Stimulated activated naive B cell treated with anti-CD40 and anti-IgM and Interleukin-4, amounts not matched to agents 10 μg/mL and 1 μg/mL and 100 μg/mL, for 72 hours (primary cell): ENCODE measurements at regions not wholly inside any gene's neighbourhood (a gene's known extent, or its start where the extent isn't known, plus 50 kb on each side); places are given as distances from the start of the nearest gene placed in this dataset.
A peak's percentile ranks its signal among the peaks of the same experiment; 100 is the strongest.

Experiments
- ATAC-seq, 2 donors: fragments of 150-1000 bp; cut with Tn5 transposase; replicated peaks; 2 replicates each; pipeline ENCODE4 v1.10.0; 2021; ENCODE audit warnings: moderate library complexity in 1 of 2
- DNase-seq: peaks from one replicate; pipeline ENCODE4 v3.0.0; 2021
- H3K27ac Mint-ChIP-seq: one replicate; pipeline ENCODE4 v1.8.0; 2022; ENCODE audit warnings: mild to moderate bottlenecking, mixed read lengths
- H3K27me3 Mint-ChIP-seq, 2 donors: one replicate each; pipeline ENCODE4 v1.8.0; 2022; ENCODE audit warnings: mixed read lengths in 2 of 2
- H3K36me3 Mint-ChIP-seq, 2 donors: one replicate each; pipeline ENCODE4 v1.8.0; 2022; ENCODE audit warnings: mixed read lengths in 2 of 2, mild to moderate bottlenecking in 1 of 2
- H3K4me1 Mint-ChIP-seq, 2 donors: one replicate each; pipeline ENCODE4 v1.8.0; 2022; ENCODE audit warnings: mixed read lengths in 2 of 2, mild to moderate bottlenecking in 1 of 2
- H3K4me3 Mint-ChIP-seq, 2 donors: one replicate each; pipeline ENCODE4 v1.8.0; 2022; ENCODE audit warnings: mild to moderate bottlenecking in 2 of 2, mixed read lengths in 2 of 2, moderate library complexity in 1 of 2
- H3K9me3 Mint-ChIP-seq, 2 donors: one replicate each; pipeline ENCODE4 v1.8.0; 2022; ENCODE audit warnings: mixed read lengths in 2 of 2, mild to moderate bottlenecking in 1 of 2

DNA sequence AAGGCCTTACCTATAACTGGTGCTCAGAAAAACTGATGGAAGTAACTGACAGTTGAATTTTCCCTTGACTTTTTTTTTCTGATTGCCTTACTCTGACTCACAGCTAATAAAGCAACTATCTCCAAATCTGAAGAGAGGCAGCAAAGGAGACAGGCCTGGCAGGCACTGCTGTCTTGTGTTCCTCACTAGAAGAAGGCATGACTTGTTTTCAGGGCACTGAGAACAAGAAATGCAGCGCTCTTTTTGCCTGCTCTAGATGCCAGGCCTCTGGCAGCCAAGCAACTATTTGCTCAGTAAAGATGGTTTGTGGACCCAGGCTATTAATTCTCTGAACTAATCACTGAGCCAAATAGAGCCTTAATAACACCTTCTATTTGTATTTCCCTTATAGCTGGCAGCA lies 155.1 kb downstream of the PRDM13 start:
- no peak overlapping the region for H3K27ac Mint-ChIP-seq
- H3K4me3 Mint-ChIP-seq: no peak overlapping the region
- DNase-seq (no peak), ATAC-seq (no peak)
- H3K27me3 Mint-ChIP-seq: peaks cover 5% of the 10 kb centered on the region in 2 donors
- no peaks in the 10 kb centered on the region for H3K36me3 Mint-ChIP-seq
- no peaks in the 10 kb centered on the region for H3K4me1 Mint-ChIP-seq
- no peaks in the 10 kb centered on the region for H3K9me3 Mint-ChIP-seq

DNA sequence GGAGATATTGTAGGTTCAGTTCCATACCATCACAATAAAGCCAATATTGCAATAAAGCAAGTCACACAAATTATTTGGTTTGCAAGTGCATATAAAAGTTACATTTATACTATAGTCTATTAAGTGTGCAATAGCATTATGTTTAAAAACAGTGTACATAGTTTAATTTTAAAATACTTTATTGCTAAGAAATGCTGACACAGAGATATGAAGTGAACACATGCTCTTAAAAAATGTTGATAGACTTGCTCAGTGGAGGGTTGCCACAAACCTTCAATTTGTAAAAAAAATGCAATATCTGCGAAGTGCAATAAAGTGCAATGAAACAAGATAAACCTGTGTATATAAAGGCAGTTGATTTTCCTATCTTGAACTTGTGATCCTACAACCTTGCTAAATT lies 161.5 kb downstream of the PRDM13 start:
- H3K27me3 Mint-ChIP-seq: peaks cover 3 to 21% of the 10 kb centered on the region in 2 donors
- ATAC-seq (no peak), DNase-seq (no peak)
- no peaks in the 10 kb centered on the region for H3K36me3 Mint-ChIP-seq
- H3K4me1 Mint-ChIP-seq: no peaks in the 10 kb centered on the region
- H3K9me3 Mint-ChIP-seq: peaks cover 0 to 11% of the 10 kb centered on the region in 2 donors
- no peak overlapping the region for H3K4me3 Mint-ChIP-seq
- no peak overlapping the region for H3K27ac Mint-ChIP-seq

DNA sequence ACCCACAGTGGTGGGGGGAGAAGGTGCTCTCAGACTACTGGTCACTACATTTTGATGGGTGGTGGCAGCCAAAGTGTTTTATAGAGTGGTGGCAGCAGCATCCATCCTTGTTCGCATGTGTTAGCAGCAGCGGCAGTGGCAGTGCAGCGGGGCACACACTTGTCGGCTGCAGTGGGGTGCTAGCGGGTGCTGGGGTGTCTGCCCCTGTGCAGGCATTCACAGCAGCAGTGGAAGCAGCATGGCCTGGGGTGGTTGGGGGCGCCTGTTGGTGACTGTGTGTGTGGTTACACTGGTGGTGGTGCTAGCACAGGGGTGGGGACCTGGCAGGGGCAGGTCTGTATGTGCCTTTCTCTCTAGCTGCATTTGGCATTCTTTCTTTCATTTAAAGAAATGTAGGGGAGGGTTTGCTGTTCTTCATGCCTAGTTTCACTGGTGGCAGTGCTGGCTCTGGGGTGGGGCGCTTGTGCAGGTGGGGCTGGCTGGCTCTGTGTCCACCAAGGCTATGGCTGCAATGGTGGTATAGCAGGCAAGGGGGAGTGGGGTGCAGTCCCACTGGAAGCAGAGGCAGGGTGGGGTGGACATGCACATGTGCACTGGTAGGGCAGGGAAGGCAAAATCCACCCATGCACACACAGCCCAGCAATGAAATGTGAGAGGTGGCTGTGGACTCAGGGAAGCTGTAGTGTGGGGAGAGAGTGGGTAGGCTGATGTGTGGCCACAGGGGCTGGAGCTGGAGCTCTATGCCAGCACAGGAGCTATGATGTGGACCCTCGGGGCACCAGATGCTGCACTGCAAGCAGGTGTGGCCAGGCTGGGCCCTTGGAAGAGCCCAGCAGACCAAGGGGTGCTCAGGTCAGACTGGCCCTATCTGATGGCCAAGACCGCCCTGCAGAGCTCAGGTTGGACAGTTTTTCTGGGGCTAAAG lies 173.3 kb downstream of the PRDM13 start:
- ATAC-seq (no peak), DNase-seq (no peak)
- Mint-ChIP-seq H3K36me3 (no peaks in the 10 kb centered on the region), H3K4me1 (no peaks in the 10 kb centered on the region), H3K27me3 (peaks cover 41 to 52% of the 10 kb centered on the region in 2 donors), H3K9me3 (no peaks in the 10 kb centered on the region), H3K27ac (no peak overlapping the region), H3K4me3 (no peak overlapping the region)

DNA sequence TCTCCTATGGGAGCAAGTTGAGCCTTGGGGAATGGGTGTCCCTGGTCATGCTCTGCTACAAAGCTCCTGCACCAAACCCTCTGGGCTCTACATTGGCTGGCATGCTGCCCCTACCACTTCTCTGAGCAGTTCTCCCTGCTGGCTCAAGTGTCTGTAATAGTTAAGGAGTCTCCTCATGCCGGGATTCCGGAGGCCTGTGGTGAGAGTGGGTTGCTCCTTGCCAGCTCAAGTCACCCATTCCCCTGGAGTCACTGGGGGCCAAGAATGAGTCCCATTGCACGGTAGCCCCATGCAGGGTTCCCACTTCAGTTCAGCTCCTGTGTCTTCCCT lies 173.9 kb downstream of the PRDM13 start:
- no peaks in the 10 kb centered on the region for H3K9me3 Mint-ChIP-seq
- ATAC-seq (no peak), DNase-seq (no peak)
- H3K36me3 Mint-ChIP-seq: no peaks in the 10 kb centered on the region
- H3K4me3 Mint-ChIP-seq: no peak overlapping the region
- no peaks in the 10 kb centered on the region for H3K4me1 Mint-ChIP-seq
- H3K27me3 Mint-ChIP-seq: peaks cover 43 to 54% of the 10 kb centered on the region in 2 donors
- no peak overlapping the region for H3K27ac Mint-ChIP-seq

DNA sequence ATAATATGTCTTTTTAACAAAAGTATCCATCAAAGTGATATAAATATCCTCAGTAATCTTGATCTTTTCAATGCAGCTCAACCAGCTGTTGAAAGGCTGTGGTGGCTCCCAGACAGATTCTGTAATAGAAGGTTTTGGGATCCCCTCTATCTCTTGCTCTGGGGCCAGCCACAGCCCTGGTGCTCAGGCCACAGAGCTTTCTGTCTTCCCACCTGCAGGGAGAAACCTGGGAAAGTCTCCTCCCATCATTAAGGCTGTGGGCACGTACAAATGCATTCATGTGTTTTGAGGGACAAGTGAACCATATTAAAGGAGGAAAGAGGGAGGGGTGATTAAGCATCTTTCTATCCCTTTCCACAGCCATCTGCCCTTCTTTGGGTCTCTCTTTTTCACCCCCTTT lies 183.1 kb downstream of the PRDM13 start:
- Mint-ChIP-seq H3K9me3 (no peaks in the 10 kb centered on the region), H3K4me3 (no peak overlapping the region), H3K4me1 (no peaks in the 10 kb centered on the region), H3K27ac (no peak overlapping the region), H3K27me3 (peaks cover 9 to 23% of the 10 kb centered on the region in 2 donors), H3K36me3 (no peaks in the 10 kb centered on the region)
- no peak for DNase-seq
- ATAC-seq: peak in 1 of 2 donors; percentile 42

DNA sequence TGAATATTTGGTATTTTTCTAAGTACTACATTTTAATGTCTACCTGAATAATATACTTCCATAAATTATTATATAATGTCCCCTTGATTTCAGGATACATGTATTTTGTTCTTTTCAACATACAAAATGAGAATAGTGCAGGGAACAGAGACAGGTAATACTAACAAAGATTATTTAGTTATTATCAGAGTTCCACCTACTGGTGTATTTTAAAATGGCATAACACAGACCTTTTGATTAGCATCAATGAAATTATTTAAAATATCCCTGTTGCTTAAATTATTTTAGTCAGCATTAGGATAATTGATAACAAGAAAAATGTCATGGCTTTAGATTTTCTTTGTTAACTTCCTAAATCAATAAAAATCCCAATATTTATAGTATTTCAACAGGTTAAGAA lies 184.0 kb downstream of the PRDM13 start:
- no peaks in the 10 kb centered on the region for H3K9me3 Mint-ChIP-seq
- peaks cover 9 to 22% of the 10 kb centered on the region in 2 donors for H3K27me3 Mint-ChIP-seq
- H3K36me3 Mint-ChIP-seq: no peaks in the 10 kb centered on the region

GRCh38 chr6:99801805-99802204 lies 192.2 kb downstream of the MCHR2 start:
- ATAC-seq (no peak), DNase-seq (no peak)
- Mint-ChIP-seq H3K27ac (no peak overlapping the region), H3K27me3 (peaks cover 0 to 5% of the 10 kb centered on the region in 2 donors), H3K9me3 (no peaks in the 10 kb centered on the region), H3K36me3 (no peaks in the 10 kb centered on the region), H3K4me1 (no peaks in the 10 kb centered on the region), H3K4me3 (no peak overlapping the region)

More for the DNA sequence above, 184.0 kb downstream of the PRDM13 start:
- no peak for ATAC-seq
- Mint-ChIP-seq H3K4me3 (no peak overlapping the region), H3K4me1 (no peaks in the 10 kb centered on the region), H3K27ac (no peak overlapping the region)
- DNase-seq: no peak

DNA sequence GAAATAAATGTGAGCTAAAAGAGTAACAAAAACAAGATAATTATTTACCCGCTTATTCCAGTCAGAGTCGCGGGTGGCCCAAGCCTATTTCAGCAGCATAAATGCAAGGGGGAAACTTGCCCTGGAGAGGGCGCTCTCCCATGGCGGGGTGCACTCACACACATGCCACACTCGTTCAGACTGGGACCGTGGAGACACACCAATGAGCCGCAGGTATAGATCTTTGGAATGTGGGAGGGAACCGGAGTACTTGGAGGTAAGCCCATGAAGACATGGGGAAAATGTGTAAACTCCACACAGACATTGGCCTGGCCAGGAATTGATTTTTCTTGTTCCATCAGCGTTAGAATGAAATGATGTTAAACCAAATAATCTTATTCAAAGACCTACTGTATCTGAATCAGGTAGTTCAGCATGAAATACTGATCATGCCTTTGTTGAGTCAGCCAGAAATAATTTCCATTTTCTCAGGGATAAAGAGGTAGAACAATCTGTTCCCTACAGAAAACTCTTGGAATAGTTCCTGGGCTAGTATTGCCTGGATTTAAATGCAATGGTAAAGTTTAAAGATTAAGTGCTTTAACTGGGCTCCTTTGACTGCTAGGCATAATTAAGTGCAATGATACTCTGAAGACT lies 191.5 kb downstream of the MCHR2 start:
- H3K4me3 Mint-ChIP-seq: no peak overlapping the region
- H3K27me3 Mint-ChIP-seq: peaks cover 0 to 5% of the 10 kb centered on the region in 2 donors
- no peaks in the 10 kb centered on the region for H3K36me3 Mint-ChIP-seq
- H3K4me1 Mint-ChIP-seq: no peaks in the 10 kb centered on the region
- H3K27ac Mint-ChIP-seq: no peak overlapping the region
- no peaks in the 10 kb centered on the region for H3K9me3 Mint-ChIP-seq
- no peak for ATAC-seq
- no peak for DNase-seq

DNA sequence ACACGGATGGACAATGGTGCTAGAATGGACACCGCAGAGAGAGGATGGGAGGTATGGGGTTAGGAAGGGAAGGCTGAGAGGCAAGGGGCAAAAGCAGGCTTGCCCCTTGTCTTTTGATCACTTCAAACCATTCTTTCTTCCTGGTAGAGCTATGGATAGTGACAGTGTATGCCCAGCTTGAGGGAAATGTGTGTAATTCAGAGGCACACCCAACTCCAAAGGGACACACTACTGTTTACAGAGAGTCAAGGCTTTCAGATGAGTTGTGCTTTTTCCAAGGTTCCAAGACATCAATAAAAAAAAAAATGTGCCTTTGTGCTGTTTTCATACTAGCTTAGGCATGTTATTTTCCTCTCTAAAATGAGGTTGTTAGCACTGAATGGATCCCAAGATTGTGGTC lies 185.0 kb downstream of the MCHR2 start:
- DNase-seq (no peak), ATAC-seq (no peak)
- Mint-ChIP-seq H3K4me3 (no peak overlapping the region), H3K36me3 (no peaks in the 10 kb centered on the region), H3K9me3 (no peaks in the 10 kb centered on the region), H3K27ac (no peak overlapping the region), H3K27me3 (peaks cover 18 to 23% of the 10 kb centered on the region in 2 donors), H3K4me1 (no peaks in the 10 kb centered on the region)

GRCh38 chr6:99810295-99810694 lies 183.7 kb downstream of the MCHR2 start:
- Mint-ChIP-seq H3K9me3 (no peaks in the 10 kb centered on the region), H3K27me3 (peaks cover 18 to 23% of the 10 kb centered on the region in 2 donors), H3K27ac (no peak overlapping the region), H3K36me3 (no peaks in the 10 kb centered on the region), H3K4me1 (no peaks in the 10 kb centered on the region), H3K4me3 (no peak overlapping the region)
- ATAC-seq (no peak), DNase-seq (no peak)

GRCh38 chr6:99810942-99811620 lies 182.9 kb downstream of the MCHR2 start:
- no peak for ATAC-seq
- Mint-ChIP-seq H3K27ac (no peak overlapping the region), H3K36me3 (no peaks in the 10 kb centered on the region), H3K9me3 (no peaks in the 10 kb centered on the region), H3K4me3 (no peak overlapping the region), H3K4me1 (no peaks in the 10 kb centered on the region), H3K27me3 (peaks cover 18 to 23% of the 10 kb centered on the region in 2 donors)
- DNase-seq: no peak

- Mint-ChIP-seq H3K36me3 (no peaks in the 10 kb centered on the region), H3K27ac (no peak overlapping the region)
These were observed 182.4 kb downstream of the MCHR2 start for GRCh38 chr6:99811636-99812035.

DNA sequence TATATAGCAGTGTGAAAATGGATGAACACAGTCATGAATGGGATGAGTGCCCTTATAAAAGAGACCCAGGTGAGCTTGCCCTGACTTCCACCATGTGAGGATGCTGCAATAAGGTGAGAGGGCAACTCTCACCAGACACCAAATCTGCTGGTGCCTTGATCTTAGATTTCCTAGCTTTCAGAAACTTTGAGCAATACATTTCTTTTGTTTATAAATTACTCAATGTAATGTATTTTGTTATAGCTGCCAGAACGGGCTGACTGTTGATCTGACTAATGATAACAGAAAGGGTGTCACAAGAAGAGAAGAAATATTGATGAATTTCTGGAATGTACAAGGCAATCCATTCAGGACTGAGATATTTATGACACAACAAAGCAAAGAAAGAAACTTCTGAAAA lies 180.5 kb downstream of the MCHR2 start:
- Mint-ChIP-seq H3K4me3 (no peak overlapping the region), H3K4me1 (no peaks in the 10 kb centered on the region), H3K27ac (no peak overlapping the region), H3K36me3 (no peaks in the 10 kb centered on the region), H3K27me3 (peaks cover 16 to 25% of the 10 kb centered on the region in 2 donors), H3K9me3 (peaks cover 0 to 2% of the 10 kb centered on the region in 2 donors)
- DNase-seq: no peak
- no peak for ATAC-seq

More at GRCh38 chr6:99811636-99812035, 182.4 kb downstream of the MCHR2 start:
- no peaks in the 10 kb centered on the region for H3K9me3 Mint-ChIP-seq
- no peak overlapping the region for H3K4me3 Mint-ChIP-seq
- ATAC-seq (no peak), DNase-seq (no peak)
- no peaks in the 10 kb centered on the region for H3K4me1 Mint-ChIP-seq
- H3K27me3 Mint-ChIP-seq: peaks cover 18 to 23% of the 10 kb centered on the region in 2 donors

DNA sequence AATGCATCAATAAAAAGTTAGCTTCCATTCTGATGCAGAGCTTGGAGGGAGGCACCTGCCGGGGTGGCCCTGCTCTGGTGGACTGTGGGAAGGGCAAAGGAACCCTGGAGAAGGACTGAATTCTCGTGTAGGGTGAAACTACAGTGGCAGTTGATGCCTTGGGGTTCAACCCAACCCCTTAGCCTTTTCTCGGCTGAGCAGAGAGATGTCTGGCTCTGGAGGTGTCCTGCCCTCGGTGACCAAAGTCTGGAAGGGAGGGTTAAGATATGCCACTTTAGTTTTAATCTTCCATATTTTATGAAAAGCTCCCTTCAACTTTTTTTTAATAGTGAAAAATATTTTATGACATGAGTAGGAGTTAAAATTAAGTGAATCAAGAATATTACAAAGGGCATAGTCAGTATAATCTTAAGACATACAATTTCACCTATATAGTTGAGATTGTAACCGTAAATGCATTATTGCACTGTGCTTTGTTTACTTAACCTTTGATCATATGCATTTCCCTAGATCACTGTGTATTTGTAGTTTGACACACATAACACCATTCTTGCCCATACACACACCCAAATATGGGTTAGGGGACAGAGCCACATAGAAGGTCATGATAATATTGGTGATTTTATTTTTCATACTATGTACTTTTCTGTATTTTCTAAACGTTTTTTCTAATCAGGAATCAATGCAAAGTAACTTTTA lies 179.6 kb downstream of the MCHR2 start:
- Mint-ChIP-seq H3K36me3 (no peaks in the 10 kb centered on the region), H3K27me3 (peaks cover 13 to 21% of the 10 kb centered on the region in 2 donors), H3K27ac (no peak overlapping the region), H3K4me1 (no peaks in the 10 kb centered on the region), H3K4me3 (no peak overlapping the region), H3K9me3 (peaks cover 0 to 3% of the 10 kb centered on the region in 2 donors)
- no peak for DNase-seq
- no peak for ATAC-seq
